ENCODE measurements at regions not wholly inside any gene's neighbourhood (a gene's known extent, or its start where the extent isn't known, plus 50 kb on each side); places are given as distances from the start of the nearest gene placed in this dataset.

DNA sequence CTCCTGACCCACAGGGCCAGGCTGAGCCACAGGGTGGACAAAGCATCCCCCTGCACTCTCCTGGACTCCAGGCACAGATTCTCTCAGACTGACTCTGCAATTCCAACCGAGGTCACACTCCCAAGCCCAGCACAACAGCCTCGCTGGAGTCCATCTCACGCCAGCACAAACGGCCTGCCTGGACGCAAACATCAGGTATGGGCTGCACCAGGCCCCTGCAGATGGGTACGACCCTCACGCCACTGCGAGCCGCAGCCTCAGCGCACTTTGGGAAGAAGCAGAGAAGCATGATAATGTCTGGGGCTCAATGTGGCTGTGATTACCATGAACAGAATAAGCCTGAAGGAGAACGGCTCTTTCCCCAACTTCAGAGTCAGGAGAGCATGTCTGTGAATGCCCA, 66.4 kb upstream of the CFAP46 start:
- TF ChIP-seq, protein P1, sequence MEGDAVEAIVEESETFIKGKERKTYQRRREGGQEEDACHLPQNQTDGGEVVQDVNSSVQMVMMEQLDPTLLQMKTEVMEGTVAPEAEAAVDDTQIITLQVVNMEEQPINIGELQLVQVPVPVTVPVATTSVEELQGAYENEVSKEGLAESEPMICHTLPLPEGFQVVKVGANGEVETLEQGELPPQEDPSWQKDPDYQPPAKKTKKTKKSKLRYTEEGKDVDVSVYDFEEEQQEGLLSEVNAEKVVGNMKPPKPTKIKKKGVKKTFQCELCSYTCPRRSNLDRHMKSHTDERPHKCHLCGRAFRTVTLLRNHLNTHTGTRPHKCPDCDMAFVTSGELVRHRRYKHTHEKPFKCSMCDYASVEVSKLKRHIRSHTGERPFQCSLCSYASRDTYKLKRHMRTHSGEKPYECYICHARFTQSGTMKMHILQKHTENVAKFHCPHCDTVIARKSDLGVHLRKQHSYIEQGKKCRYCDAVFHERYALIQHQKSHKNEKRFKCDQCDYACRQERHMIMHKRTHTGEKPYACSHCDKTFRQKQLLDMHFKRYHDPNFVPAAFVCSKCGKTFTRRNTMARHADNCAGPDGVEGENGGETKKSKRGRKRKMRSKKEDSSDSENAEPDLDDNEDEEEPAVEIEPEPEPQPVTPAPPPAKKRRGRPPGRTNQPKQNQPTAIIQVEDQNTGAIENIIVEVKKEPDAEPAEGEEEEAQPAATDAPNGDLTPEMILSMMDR (IDR thresholded peaks at IDR 0.05): no peak
- TF ChIP-seq POLR2A (IDR thresholded peaks at IDR 0.05): no peak
